ENCODE measurements at regions not wholly inside any gene's neighbourhood (a gene's known extent, or its start where the extent isn't known, plus 50 kb on each side); places are given as distances from the start of the nearest gene placed in this dataset.

GRCh38 chr5:159741829-159742322, 174.4 kb upstream of the ADRA1B start:
- Mint-ChIP-seq H3K36me3 (no peaks in the 10 kb centered on the region), H3K4me1 (no peaks in the 10 kb centered on the region), H3K9me3 (peaks cover 20% of the 10 kb centered on the region), H3K4me3 (no peak overlapping the region), H3K27ac (no peak overlapping the region), H3K27me3 (ENCODE audit: low read depth) (no peaks in the 10 kb centered on the region)
- no peak for DNase-seq (ENCODE audit: low spot score in 2 of 2, unreplicated experiment in 2 of 2)
- no peak for TF ChIP-seq CTCF (IDR thresholded peaks at IDR 0.05; ENCODE audit: unreplicated experiment)

GRCh38 chr5:159743234-159743633, 173.0 kb upstream of the ADRA1B start:
- Mint-ChIP-seq H3K9me3 (peaks cover 20% of the 10 kb centered on the region), H3K36me3 (no peaks in the 10 kb centered on the region), H3K27me3 (ENCODE audit: low read depth) (no peaks in the 10 kb centered on the region), H3K27ac (no peak overlapping the region), H3K4me3 (no peak overlapping the region), H3K4me1 (no peaks in the 10 kb centered on the region)
- no peak for DNase-seq (ENCODE audit: low spot score in 2 of 2, unreplicated experiment in 2 of 2)
- no peak for TF ChIP-seq CTCF (IDR thresholded peaks at IDR 0.05; ENCODE audit: unreplicated experiment)

GRCh38 chr5:159746707-159747106, 169.6 kb upstream of the ADRA1B start:
- Mint-ChIP-seq H3K4me1 (no peaks in the 10 kb centered on the region), H3K4me3 (no peak overlapping the region), H3K27me3 (ENCODE audit: low read depth) (no peaks in the 10 kb centered on the region), H3K9me3 (peaks cover 18% of the 10 kb centered on the region), H3K27ac (no peak overlapping the region), H3K36me3 (no peaks in the 10 kb centered on the region)
- TF ChIP-seq CTCF (IDR thresholded peaks at IDR 0.05; ENCODE audit: unreplicated experiment), result no peak
- DNase-seq (ENCODE audit: low spot score in 2 of 2, unreplicated experiment in 2 of 2), result no peak

- no peaks in the 10 kb centered on the region for H3K36me3 Mint-ChIP-seq
- peaks cover 20% of the 10 kb centered on the region for H3K9me3 Mint-ChIP-seq
- no peak for TF ChIP-seq CTCF (IDR thresholded peaks at IDR 0.05; ENCODE audit: unreplicated experiment)
- H3K4me1 Mint-ChIP-seq, result no peaks in the 10 kb centered on the region
- H3K4me3 Mint-ChIP-seq, result no peak overlapping the region
- H3K27ac Mint-ChIP-seq, result no peak overlapping the region
- H3K27me3 Mint-ChIP-seq (ENCODE audit: low read depth), result no peaks in the 10 kb centered on the region
- no peak for DNase-seq (ENCODE audit: low spot score in 2 of 2, unreplicated experiment in 2 of 2)
Measured at GRCh38 chr5:159749146-159749545, 167.1 kb upstream of the ADRA1B start.

- Mint-ChIP-seq H3K27me3 (ENCODE audit: low read depth) (no peaks in the 10 kb centered on the region), H3K4me1 (no peaks in the 10 kb centered on the region), H3K4me3 (no peak overlapping the region), H3K9me3 (peaks cover 18% of the 10 kb centered on the region), H3K27ac (no peak overlapping the region), H3K36me3 (no peaks in the 10 kb centered on the region)
- TF ChIP-seq CTCF (IDR thresholded peaks at IDR 0.05; ENCODE audit: unreplicated experiment), result no peak
- DNase-seq (ENCODE audit: low spot score in 2 of 2, unreplicated experiment in 2 of 2), result no peak
Measured at GRCh38 chr5:159750226-159750625, 166.1 kb upstream of the ADRA1B start.

- no peak overlapping the region for H3K4me3 Mint-ChIP-seq
- no peaks in the 10 kb centered on the region for H3K27me3 Mint-ChIP-seq (ENCODE audit: low read depth)
- H3K36me3 Mint-ChIP-seq, result no peaks in the 10 kb centered on the region
- DNase-seq (ENCODE audit: low spot score in 2 of 2, unreplicated experiment in 2 of 2), result no peak
- TF ChIP-seq CTCF (IDR thresholded peaks at IDR 0.05; ENCODE audit: unreplicated experiment), result no peak
- H3K9me3 Mint-ChIP-seq, result peaks cover 18% of the 10 kb centered on the region
- no peak overlapping the region for H3K27ac Mint-ChIP-seq
- H3K4me1 Mint-ChIP-seq, result no peaks in the 10 kb centered on the region
Measured at GRCh38 chr5:159751459-159751858, 164.8 kb upstream of the ADRA1B start.

All from mesothelial cell of epicardium (in vitro differentiated cells).